A549 (cell line): ENCODE measurements at regions not wholly inside any gene's neighbourhood (a gene's known extent, or its start where the extent isn't known, plus 50 kb on each side); places are given as distances from the start of the nearest gene placed in this dataset.

Source experiments
- HDAC2 ChIP-seq: fragments of 200-600 bp; sonication (generic); IDR thresholded peaks from 2 replicates; pipeline ENCODE4 v1.6.1; 2016
- TF ChIP-seq, protein P1 (sequence below): fragments of >200 bp; sonication (Bioruptor Twin); formaldehyde crosslinking; IDR thresholded peaks from 3 replicates; pipeline ENCODE4 v1.5.1; 2016

DNA sequence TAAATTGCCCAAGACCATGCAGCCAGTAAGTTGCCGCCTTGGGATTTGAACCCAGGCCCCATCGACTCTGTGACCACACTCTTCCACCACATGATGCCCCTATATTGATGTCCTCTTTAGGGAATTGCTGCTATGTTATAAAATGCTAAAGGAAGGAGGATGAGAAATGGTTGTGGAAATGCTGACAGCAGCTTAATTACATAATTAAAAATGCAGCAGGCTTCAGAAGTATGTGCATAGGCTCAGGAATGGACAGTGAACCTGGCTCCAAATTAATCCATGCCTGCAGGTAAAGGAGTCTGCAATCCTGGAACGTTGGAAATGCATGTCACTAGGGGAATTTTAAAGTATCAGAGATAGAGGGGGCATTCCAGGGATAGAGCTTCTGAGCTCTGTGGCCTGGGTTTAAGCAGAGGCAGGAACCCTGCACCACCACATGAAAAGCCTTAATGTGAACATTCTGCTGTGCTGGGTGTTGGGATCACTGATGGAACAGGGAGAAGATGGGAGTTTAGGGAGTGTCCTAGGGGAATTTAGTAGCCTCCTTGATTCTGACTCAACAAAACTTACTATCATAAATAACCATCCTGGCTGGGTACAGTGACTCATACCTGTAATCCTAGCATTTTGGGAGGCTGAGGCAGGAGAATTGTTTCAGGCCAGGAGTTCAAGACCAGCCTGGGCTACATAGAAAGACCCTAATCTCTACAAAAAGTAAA lies 76.1 kb upstream of the CCDC85A start:
- TF ChIP-seq, protein P1, sequence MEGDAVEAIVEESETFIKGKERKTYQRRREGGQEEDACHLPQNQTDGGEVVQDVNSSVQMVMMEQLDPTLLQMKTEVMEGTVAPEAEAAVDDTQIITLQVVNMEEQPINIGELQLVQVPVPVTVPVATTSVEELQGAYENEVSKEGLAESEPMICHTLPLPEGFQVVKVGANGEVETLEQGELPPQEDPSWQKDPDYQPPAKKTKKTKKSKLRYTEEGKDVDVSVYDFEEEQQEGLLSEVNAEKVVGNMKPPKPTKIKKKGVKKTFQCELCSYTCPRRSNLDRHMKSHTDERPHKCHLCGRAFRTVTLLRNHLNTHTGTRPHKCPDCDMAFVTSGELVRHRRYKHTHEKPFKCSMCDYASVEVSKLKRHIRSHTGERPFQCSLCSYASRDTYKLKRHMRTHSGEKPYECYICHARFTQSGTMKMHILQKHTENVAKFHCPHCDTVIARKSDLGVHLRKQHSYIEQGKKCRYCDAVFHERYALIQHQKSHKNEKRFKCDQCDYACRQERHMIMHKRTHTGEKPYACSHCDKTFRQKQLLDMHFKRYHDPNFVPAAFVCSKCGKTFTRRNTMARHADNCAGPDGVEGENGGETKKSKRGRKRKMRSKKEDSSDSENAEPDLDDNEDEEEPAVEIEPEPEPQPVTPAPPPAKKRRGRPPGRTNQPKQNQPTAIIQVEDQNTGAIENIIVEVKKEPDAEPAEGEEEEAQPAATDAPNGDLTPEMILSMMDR = no peak
- TF ChIP-seq HDAC2 = no peak
